Islet of Langerhans (tissue), 1 donor: ENCODE measurements at regions not wholly inside any gene's neighbourhood (a gene's known extent, or its start where the extent isn't known, plus 50 kb on each side); places are given as distances from the start of the nearest gene placed in this dataset.
"Not testable (repeated sequence)": the region's sequence is repeated elsewhere in the genome, so short reads cannot be mapped to it uniquely, and the experiment has no call there.

Experiments used
- FAIRE-seq: peaks from one replicate; lab custom pipeline; 2011; peaks lifted over from hg19 to GRCh38; lab: Jason Lieb, UNC

DNA sequence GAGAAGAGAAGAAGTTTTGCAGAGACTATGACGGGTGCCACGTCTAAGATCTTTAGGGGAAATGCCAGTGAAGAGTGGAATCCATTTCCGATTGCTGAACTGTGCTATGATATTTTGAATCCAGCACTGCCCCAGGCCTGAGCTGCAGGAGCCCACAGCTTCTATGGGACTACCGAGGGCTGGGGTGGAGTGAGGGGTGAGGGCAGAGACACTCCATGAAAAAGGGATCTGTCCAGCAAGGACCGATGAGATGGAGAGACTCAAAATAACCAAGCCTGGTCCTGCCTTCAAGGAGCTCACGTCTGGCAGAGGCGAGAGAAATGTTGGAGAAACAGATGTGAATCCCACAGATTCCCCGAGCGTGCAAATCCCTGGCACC, 79.8 kb upstream of the MEF2A start:
- no peak for FAIRE-seq

DNA sequence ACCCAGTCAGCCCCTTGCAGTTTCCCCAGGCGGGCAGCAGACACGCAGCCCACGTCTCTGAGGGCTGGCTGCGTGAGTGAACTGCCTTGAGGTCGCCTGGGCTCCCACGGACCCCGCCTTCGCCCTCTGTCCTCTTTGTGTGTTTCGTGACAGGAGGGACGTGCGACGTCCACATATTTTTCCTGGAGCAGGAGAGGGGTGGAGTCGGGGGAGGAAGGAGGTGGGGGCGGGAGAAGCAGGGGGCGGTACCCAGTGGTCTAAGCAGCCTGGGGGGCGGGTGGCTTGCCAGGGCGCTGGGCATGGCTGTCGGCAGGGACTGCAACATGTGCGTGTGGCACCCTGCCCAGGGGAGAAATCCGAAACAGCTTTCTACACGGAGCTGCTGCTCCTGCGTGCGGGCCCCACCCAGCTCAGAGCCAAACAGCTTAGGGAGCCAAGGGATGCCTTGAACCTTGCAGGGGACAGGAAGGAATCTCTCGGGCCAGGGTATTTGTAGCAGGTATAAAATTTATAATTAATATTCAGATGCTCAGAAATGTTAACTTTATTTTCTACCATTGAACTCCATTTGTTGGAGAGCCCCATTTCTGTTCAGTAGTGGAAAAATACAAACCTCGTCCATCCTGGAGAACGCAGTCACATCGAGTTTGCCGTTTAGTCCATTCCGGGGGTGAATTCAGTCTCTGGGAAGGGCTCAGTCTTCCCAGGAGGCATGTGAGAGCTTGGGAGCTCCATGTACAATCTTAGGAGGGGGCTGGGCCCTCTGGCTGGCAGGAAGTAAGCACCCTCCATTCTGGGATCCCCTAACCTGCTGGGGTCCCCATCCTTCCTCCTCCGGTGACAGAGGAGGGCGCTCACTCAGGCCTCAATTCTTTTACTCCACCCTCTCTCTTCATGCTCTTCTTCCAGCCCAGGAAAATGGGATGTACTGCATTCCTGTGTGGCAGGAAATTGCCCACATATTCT, 79.1 kb upstream of the MEF2A start:
- no peak for FAIRE-seq

DNA sequence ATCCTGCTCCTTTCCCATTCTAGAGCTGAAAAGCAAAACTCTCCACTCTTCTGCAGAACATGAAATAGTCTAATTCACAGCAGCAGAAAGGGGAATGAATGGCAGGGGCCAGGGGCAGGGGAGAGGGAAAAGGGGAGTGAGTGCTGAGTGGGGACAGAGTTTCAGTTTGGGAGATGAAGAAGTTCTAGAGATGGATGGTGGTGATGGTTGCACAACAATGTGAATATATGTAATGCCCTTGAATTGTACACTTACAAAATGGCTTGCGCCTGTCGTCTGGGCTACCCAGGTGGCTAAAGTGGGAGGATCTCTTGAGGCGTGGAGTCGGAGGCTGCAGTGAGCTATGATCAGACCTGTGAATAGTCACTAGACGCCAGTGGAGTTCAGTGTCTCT, 78.5 kb upstream of the MEF2A start:
- no peak for FAIRE-seq

- FAIRE-seq, result no peak
Observed at GRCh38 chr15:99492275-99492674, 73.5 kb upstream of the MEF2A start.

- no peak for FAIRE-seq
Observed at GRCh38 chr15:99492716-99493115, 73.1 kb upstream of the MEF2A start.

- no peak for FAIRE-seq
Observed at GRCh38 chr15:99493461-99493860, 72.3 kb upstream of the MEF2A start.

DNA sequence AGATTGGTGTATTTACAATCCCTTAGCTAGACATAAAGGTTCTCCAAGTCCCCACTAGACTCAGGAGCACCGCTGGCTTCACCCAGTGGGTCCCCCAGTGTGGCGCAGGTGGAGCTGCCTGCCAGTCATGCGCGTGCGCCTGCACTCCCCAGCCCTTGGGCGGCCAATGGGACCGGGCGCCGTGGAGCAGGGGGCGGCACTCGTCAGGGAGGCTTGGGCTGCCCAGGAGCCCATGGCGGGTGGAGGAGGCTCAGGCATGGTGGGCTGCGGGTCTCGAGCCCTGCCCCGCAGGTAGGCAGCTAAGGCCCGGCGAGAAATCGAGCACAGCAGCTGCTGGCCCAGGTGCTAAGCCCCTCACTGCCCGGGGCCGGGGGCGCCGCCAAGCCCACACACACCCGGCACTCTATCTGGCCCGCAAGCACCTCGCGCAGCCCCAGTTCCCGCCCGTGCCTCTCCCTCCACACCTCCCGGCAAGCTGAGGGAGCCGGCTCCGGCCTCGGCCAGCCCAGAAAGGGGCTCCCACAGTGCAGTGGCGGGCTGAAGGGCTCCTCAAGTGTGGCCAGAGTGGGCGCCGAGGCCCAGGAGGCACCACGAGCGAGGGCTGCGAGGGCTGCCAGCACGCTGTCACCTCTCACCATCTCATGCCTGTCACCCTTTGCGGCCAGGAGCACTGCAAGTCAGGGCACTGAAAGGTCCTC, 71.1 kb upstream of the MEF2A start:
- not testable (repeated sequence) for FAIRE-seq

DNA sequence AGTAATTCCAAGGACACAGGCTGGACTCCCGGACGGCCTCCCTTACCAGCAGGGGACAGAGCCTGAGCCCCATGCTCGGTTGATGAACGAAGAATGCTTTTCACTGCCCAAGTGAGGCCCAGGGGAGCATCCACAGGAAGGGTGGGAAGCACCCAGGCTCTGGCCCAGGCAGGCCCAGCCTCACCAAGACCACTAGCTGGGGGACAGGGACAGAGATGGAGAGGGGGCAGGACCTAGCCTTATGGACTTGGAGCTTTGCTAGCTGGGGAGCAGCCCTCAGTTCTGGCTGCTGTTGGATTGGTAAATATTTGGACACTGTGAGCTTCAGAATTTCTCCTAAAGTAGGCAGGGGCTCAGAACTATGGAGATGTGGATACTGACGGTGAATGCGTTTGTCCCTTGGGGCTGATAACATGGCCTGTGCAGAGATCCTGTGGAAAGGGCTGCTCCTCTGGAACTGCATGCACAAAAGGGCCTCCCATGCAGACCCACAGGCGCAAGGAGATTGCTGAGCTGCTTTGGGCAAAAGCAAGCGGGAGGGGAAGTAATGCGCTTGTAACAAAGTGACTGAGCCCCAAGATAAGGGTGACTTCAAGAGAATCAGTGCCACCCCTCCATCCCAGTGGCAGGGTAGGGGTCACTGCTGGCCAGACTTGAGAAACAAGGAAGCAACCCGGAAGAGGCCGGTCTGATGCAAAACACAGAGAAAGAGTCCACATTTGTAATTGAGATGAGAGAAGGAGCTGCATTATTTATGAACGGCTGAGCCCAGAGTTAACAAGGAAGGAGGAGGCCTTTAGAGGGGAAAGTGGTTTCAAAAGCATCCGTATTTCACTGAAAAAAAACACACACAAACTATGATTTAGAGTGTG, 70.1 kb upstream of the MEF2A start:
- no peak for FAIRE-seq

- FAIRE-seq, result no peak
Observed at GRCh38 chr15:99496302-99496629, 69.5 kb upstream of the MEF2A start.

- no peak for FAIRE-seq
Observed at GRCh38 chr15:99502182-99502581, 63.6 kb upstream of the MEF2A start.

- FAIRE-seq, result no peak
Observed at GRCh38 chr15:99502661-99503060, 63.1 kb upstream of the MEF2A start.

DNA sequence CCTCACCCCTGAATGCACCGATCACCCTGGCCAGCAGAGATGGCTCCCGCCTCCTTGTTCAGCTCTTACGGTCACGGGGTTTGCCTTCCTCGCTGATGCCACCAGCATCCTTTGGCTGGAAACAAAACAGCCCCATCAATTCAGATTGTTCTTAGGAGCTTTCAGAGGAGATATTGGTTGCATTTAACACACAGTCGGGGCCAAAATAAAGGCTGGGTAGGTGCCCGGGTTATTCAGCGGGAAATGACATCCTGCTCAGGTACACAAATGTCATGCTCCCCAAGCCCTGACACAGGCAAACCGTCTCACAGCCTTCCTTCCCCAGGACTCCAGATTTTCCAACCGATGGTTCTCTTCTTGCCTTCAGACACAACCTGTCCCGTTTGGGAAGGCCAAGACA, 62.4 kb upstream of the MEF2A start:
- no peak for FAIRE-seq

GRCh38 chr15:99504071-99504822, 61.5 kb upstream of the MEF2A start:
- FAIRE-seq, result no peak

DNA sequence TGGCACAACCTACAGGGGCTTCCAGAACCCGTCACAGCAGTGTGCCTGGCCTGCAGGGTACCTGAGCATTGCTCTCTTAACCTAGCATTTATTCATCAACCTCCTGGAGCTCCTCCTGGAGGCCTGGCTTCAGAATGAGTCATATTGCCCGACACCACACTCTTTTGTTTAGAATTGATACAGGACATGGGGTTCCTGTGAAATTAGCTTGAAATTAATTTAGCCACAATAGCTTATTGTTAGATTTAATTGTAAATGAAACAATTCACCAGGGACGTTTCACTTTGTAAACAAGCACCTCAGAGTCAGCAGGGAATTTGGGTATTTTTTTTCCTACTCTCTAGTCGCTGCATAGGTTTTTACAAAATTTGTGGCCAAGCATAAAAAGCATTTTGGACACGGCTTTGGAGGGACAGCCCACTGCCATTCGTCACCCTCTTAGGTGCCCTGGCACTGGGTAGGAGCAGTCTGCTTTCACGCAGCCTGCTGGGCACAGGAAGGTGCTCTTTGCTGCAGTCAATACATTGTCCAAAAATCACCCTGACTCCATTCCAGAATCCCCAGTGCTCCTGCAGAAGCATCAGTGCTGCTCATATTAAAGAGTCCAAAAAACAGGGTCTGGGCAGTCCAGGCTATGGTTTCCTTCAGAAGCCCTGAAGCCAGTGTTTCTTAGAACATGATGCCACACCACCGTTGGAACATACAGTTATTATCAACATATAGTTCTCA, 60.8 kb upstream of the MEF2A start:
- FAIRE-seq, result no peak

DNA sequence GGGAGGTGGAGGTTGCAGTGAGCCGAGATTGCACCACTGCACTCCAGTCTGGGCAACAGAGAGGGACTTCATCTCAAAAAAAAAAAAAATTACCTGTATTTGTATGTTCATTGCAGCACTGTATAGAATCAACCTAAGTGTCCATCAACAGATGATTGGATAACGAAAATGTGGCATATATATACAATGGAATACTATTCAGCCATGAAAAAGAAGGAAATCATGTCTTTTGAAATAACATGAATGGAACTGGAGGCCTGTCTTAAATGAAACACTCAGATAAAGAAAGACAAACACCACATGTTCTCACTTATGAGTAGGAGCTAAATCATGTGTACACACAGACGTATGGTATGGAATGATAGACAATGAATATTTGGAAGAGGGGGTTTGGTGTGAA, 59.4 kb upstream of the MEF2A start:
- FAIRE-seq, result no peak

DNA sequence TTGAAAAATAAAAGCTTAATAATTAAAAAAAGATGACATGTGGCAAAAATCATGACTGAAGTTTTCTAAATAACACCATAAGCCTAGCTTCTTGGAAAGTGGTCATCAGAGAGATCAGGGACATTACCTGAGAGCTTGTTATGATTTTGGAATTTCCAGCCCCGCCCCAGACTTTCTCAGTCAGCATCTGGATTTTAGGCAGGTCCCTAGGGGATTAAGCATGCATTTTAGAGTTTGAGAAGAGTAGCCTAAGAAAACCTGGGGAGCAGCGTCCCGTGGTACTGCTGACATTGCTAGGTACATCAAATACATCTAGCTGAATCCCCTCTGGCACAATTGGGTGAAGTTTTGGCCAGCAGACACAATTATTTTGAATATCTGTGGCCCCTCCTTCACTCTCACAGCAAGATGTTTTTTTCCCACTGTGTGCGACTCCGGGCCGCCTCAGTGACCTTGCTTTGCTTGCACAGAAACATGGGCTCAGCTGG, 58.7 kb upstream of the MEF2A start:
- no peak for FAIRE-seq

DNA sequence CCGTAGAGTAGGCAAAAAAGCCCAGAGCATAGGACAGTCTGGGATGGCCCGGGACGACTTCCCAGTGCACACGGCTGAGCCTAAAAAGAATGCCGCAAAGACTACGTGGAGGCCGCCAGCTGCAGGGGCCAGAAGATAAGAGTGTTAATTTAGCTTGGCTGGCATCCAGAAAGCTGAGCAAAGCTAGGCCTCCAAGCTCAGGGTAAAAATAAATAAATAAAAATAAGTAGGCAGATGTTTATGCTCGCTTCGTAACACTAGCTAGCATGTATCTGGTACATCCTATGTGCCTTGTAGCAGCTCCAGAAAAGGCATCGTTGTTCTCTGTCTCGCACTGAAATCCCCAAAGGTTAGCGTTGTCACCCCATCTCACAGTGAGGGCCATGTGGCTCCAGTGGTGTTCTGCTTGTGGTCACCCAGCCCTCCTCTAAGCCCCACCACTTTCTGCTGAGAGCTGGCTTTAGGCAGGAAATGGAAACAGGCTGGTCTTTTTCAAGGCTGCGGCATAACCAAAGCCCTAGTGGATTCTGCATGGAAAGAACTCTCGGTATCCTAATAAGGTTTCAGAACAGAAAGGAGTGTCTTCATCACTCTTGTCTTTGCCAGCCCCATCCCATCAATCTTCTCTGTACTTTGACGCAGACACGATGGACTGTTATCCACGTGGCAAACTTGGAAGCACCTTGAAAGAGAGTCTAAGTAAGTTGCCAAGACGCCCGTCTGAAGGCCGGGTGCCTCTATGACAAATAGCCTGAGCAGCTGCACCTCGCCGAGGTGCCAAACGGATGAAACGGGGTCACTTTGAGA, 58.1 kb upstream of the MEF2A start:
- no peak for FAIRE-seq

- FAIRE-seq, result no peak
Observed at GRCh38 chr15:99508311-99508645, 57.5 kb upstream of the MEF2A start.

DNA sequence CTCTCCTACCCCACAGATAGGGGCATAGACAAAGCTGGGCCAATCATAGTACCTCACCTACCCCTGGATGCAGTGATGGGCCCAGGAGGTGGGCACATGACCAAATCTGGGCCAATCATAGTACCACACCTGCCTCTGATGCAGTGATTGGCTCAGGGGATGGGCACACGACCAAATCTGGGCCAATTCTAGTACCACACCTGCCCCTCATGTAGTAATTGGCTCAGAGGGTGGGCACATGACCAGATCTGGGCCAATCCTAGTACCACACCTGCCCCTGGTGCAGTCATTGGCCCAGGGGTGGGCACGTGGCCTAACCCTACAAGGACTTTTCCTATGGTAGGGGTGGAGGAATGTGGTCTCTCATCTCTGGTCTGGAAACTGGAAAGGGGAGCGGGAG, 56.9 kb upstream of the MEF2A start:
- FAIRE-seq, result no peak

DNA sequence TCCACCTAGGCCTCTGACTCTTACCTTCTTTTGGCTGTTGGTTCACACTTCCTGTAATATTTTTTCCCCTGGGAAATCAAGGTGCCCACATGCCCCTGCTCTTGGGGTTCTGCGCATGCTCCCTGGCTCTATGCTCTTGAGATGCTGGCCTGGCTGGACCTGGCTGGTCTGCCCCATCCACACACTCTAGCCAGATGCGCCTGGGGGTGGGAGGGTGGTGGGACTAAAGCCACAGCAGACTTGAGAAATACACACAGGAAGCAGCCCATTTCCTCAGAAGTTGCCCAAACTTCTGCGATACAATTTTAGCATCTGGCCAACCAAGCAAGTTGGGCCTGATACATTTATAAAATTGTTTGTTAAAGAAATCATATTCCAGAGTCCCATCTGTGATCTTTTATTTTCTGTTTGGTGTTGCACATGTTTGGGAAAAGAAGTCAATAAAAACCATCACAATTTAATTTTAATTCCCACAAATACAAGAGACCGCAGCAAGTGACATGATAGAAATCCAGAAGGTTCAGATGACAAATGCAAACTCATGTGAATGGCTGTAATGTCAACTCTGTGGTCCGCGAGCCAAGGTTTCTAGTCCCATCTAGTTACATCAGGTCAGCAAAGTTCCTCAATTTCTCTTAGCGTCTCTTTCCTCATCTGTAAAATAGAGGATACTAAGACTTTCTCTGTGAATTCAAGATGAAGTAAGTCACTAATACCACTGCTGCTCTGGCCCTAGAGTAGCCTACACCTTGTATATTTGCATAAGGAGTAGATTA, 55.9 kb upstream of the MEF2A start:
- no peak for FAIRE-seq
